Cardiac fibroblast (primary cell): ENCODE measurements at regions not wholly inside any gene's neighbourhood (a gene's known extent, or its start where the extent isn't known, plus 50 kb on each side); places are given as distances from the start of the nearest gene placed in this dataset.

Experiments
- DNase-seq, 2 donors: peaks; one replicate each; pipeline versions ENCODE4 v3.0.0 to v3.0.0-alpha.2; 2010; ENCODE audit warnings: low read depth in 2 of 2
- H3K4me3 ChIP-seq, 2 donors: replicated peaks in 1 of 2; 1 replicate in 1 of 2; 2 replicates in 1 of 2; pipeline ENCODE4 v1.5.1; 2011; ENCODE audit warnings: low read depth in 2 of 2, low read length in 2 of 2, mild to moderate bottlenecking in 2 of 2, moderate library complexity in 1 of 2
- CTCF ChIP-seq: IDR thresholded peaks from one replicate; pipeline ENCODE4 v1.5.1; 2011; ENCODE audit warnings: low read depth, mild to moderate bottlenecking, low read length, inconsistent platforms

GRCh38 chr22:22946131-22946530 is 58.5 kb downstream of the IGLL5 start:
- no peak overlapping the region for H3K4me3 ChIP-seq
- TF ChIP-seq CTCF = no peak
- no peak for DNase-seq

GRCh38 chr22:22948651-22949571 is 61.3 kb downstream of the IGLL5 start:
- peak; percentile 35 to 46 for DNase-seq
- no peak for TF ChIP-seq CTCF
- no peak overlapping the region for H3K4me3 ChIP-seq

GRCh38 chr22:22949953-22950352 is 62.3 kb downstream of the IGLL5 start:
- DNase-seq = no peak
- H3K4me3 ChIP-seq = no peak overlapping the region
- no peak for TF ChIP-seq CTCF

- no peak overlapping the region for H3K4me3 ChIP-seq
- TF ChIP-seq CTCF = no peak
- DNase-seq = no peak
These were observed 63.4 kb downstream of the IGLL5 start for GRCh38 chr22:22951035-22951434.

GRCh38 chr22:22952531-22953280 is 65.1 kb downstream of the IGLL5 start:
- DNase-seq = no peak
- no peak overlapping the region for H3K4me3 ChIP-seq
- no peak for TF ChIP-seq CTCF

- no peak overlapping the region for H3K4me3 ChIP-seq
- no peak for DNase-seq
- no peak for TF ChIP-seq CTCF
These were observed 66.2 kb downstream of the IGLL5 start for GRCh38 chr22:22953791-22954190.
